AG09319 (cell line): ENCODE measurements at regions not wholly inside any gene's neighbourhood (a gene's known extent, or its start where the extent isn't known, plus 50 kb on each side); places are given as distances from the start of the nearest gene placed in this dataset.

ENCODE experiments used
- DNase-seq: peaks from one replicate; pipeline ENCODE4 v3.0.0-alpha.2; 2010; ENCODE audit warnings: low read depth; ENCODE audit errors: extremely low read depth
- TF ChIP-seq, protein P1 (sequence below): IDR thresholded peaks from 2 replicates; pipeline ENCODE4 v1.5.1; 2011; ENCODE audit warnings: low read depth, mild to moderate bottlenecking, inconsistent platforms, low read length, moderate library complexity

DNA sequence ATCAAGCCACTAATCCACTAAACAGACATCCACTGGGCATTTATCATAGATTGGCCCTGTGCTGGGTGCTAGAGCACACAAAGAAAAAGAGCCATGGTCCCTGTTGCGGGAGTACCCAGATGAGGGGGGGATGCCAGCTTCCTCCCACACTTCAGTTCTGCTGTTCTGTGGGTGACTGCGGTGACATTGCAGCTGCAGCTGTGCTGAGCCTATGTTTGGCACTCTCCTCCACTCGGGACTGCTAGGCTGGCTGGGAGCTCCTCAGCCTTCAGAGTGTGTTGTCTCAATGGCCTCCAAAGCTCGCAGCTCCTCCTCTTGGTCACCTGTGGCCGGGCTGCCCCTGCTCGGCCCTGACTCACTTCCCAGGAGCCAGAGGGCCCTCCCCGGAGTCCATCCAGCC, 173.2 kb downstream of the CLCN4 start:
- TF ChIP-seq, protein P1, sequence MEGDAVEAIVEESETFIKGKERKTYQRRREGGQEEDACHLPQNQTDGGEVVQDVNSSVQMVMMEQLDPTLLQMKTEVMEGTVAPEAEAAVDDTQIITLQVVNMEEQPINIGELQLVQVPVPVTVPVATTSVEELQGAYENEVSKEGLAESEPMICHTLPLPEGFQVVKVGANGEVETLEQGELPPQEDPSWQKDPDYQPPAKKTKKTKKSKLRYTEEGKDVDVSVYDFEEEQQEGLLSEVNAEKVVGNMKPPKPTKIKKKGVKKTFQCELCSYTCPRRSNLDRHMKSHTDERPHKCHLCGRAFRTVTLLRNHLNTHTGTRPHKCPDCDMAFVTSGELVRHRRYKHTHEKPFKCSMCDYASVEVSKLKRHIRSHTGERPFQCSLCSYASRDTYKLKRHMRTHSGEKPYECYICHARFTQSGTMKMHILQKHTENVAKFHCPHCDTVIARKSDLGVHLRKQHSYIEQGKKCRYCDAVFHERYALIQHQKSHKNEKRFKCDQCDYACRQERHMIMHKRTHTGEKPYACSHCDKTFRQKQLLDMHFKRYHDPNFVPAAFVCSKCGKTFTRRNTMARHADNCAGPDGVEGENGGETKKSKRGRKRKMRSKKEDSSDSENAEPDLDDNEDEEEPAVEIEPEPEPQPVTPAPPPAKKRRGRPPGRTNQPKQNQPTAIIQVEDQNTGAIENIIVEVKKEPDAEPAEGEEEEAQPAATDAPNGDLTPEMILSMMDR: no peak
- no peak for DNase-seq

DNA sequence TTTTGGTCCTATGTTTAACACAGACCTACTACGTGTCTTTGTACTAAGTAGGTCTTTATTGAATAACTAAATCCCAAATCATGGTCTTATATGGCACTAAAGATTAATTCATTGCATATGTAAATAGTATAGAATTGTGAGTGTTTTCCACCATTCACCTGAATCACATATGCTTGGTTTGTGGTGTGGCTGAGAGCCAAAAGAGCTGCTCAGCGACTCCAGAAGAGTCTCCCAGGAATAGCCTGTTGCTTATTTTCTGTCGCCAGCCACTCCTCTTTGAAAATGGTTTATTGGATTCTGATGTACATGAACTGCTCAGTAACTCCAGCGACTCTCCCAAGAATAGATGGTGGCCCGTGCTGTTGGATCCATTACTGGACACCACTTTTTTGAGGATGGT, 184.5 kb downstream of the CLCN4 start:
- TF ChIP-seq, protein P1: no peak
- DNase-seq: no peak

DNA sequence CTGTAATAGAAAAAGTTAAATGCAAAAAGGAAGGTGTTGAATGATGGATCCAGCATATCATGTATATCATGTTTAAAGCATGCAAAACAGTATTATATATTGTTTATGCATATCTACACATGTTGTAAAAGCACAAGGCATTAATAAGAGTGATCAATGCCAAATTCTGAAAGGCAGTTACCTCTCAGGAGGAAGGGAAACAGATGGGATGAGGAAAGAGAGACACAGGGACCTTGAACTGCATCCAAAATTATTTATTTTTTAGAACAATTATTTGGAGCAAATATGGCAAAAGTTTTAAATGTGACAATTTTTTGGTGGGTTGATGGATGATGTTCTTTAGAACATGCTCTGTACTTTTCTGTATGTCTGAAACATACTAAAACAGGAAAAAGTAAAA, 193.4 kb downstream of the CLCN4 start:
- TF ChIP-seq, protein P1: no peak
- no peak for DNase-seq

DNA sequence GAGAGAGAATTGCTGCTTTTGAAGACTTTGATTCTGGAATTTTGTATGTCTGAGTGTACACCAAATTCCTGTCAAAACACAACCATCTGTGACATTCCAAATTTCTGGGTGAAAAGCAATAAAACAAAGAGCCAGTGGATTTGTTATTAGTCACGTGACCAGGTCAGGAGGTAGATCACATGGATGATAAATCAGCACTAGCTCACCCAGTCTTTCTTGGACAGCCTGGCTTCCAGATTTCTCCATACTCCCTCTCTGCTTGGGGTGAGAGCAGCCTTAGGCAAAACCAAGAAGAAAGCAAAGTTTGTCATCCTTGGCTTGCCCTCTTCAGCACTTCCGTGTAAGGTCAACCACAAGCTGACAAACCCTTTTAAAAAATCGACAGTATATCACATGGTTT, 194.2 kb downstream of the CLCN4 start:
- no peak for DNase-seq
- TF ChIP-seq, protein P1: no peak

DNA sequence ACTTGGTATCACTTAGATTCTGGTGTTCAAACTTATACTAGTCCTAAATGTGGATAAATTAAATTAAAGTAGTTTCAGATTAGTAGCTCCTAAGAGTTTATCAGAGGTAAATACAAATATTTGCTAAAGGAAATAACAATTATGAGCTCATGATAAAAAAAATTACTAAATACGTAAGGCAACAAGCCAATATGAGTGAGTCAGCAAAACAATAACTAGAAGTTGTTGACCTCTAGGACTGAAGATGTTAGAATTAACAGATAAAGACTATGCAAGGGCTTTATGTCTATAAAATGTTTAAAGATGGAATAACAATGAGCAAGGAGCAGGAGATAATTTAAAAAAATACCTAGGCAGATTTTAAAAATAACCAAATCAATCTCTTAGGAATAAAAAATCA, 195.8 kb downstream of the CLCN4 start:
- TF ChIP-seq, protein P1: no peak

DNA sequence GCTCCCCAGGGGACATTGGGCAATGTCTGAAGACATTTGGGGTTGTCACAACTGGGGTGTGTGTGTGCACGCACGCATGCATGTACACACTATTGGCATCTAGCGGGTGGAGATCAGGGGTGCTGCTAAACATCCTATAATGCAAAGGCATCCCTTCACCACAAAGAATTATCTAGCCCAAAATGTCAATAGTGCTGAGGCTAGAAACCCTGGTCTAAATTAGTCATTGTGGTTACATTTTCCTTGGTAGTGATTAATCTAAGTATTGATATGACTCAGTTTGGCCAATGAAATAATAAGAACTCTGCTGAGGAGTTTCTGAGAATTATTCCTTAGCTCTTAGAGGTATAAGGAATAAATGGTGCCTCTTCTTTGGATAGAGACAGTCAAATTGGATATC, 200.2 kb downstream of the CLCN4 start:
- TF ChIP-seq, protein P1: no peak
- DNase-seq: no peak

More for the DNA sequence above, 195.8 kb downstream of the CLCN4 start:
- no peak for DNase-seq

DNA sequence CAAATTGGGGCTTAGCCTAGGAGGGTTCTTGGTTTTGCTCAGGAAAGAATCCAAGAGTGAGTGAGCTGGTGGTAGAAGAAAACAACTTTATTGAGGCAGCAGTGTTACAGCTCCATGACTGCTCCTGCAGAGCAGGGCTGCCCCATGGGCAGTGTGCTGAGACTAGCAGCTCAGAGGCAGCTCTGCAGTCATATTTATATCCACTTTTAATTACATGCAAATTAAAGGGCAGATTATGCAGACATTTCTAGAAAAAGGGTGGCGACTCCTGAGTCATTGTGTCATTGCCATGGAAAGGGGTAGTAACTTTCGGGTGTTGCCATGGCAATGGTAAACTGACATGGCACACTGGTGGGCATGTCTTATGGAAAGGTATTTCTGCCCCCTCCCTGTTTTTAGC, 202.2 kb downstream of the CLCN4 start:
- DNase-seq: no peak
- TF ChIP-seq, protein P1: no peak

DNA sequence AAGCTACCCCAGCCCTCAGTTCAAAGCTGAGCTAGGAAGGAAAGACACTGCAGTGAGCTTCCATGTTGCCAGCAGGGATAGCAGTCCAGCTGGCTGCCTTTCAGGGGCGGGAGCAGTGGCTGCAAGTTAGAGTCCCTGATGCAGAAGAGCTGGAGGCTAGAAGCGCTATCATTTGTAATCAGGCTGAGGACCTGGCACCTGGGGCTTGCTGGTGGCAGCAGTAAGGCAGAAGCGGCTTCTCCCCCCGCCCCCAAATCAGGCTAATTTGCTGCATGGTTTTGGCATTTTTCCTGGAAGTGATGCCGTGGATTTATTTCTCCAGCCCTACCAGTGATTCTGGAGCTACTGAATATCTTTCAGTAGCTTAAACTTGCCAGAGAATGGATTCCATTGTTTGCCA, 203.3 kb downstream of the CLCN4 start:
- TF ChIP-seq, protein P1: no peak
- no peak for DNase-seq
